ENCODE measurements at regions not wholly inside any gene's neighbourhood (a gene's known extent, or its start where the extent isn't known, plus 50 kb on each side); places are given as distances from the start of the nearest gene placed in this dataset.
A peak's percentile ranks its signal among the peaks of the same experiment; 100 is the strongest.

DNA sequence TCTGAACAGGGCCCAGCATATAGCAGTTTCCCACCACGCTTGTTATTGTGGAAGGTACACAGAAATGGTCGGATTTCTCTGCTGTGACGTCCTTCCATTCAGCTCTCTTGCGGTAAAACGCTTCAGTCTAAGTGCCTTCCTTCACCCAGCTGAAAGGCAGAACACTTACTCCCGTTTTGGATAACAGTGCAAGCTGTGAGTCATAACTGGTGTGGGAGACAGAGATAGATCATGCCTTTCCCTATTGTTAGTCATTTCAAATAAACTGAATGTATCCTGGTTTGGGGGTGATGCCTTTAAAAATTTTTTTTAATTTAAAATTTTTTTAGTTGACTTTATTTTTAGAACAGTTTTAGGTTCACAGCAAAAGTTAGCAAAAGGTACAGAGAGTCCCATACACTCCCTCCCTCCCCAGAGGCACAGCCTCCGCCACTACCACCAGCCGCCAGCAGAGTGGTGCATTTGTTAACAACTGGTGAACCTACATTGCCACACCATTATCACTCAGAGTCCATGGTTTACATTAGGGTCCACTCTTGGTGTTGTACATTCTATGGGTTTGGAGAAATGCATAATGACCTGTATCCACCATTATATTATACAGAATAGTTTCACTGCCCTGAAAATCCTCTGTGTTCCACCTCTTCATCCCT is 94.9 kb upstream of the NSMCE3 start:
- CTCF ChIA-PET = interaction anchor here (0.5 to 0.6 kb wide), 2 partner anchors 208 to 389 kb away, joined by 3 read pairs; no protein-coding TSS in a partner anchor
- no peaks in the 10 kb centered on the region for H3K4me1 ChIP-seq (ENCODE audit: control insufficient read depth, insufficient read depth, low read length)
- POLR2A ChIA-PET = no interaction called here
- TF ChIP-seq ZNF600 (tag by site-specific recombination; IDR thresholded peaks at IDR 0.05) = peak; percentile 94
- peak; percentile 68 for TF ChIP-seq PRDM1 (tag by site-specific recombination; IDR thresholded peaks at IDR 0.05)
- TF ChIP-seq ZNF214 (tag by site-specific recombination; IDR thresholded peaks at IDR 0.05; ENCODE audit: borderline replicate concordance) = no peak
- no peaks in the 10 kb centered on the region for H3K9me3 ChIP-seq (ENCODE audit: control insufficient read depth, insufficient read depth, low read depth, low read length)
- no peaks in the 10 kb centered on the region for H3K36me3 ChIP-seq (ENCODE audit: control insufficient read depth in 2 of 2, insufficient read depth in 1 of 2, low read length in 2 of 2)
- H3K4me3 ChIP-seq (ENCODE audit: low read depth, low read length) = no peak overlapping the region
- no peak overlapping the region for H3K27ac ChIP-seq (ENCODE audit: extremely low read depth, low read depth, low read length)

DNA sequence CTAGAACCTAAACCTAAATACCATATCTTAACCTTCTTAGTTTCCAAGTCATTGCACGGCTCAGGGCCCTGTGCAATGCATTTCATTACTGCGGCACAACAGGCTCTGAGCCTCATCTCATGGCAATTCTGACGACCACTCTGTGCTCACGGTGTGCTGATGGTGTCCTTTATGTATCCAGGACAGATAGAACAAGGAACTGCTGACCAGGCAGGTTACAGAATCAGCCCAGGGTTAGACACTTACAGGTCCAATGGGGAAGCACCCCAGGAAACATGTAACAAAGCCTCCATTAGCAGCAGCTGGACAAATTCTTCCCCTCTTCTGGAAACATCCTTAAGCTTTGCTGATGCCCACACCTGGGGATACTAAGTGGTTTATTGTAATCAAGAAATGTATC is 91.9 kb upstream of the NSMCE3 start:
- no peaks in the 10 kb centered on the region for H3K36me3 ChIP-seq (ENCODE audit: control insufficient read depth in 2 of 2, insufficient read depth in 1 of 2, low read length in 2 of 2)
- no peak overlapping the region for H3K27ac ChIP-seq (ENCODE audit: extremely low read depth, low read depth, low read length)
- H3K4me3 ChIP-seq (ENCODE audit: low read depth, low read length) = no peak overlapping the region
- POLR2A ChIA-PET = no interaction called here
- TF ChIP-seq ZNF23 (tag by site-specific recombination; IDR thresholded peaks at IDR 0.05; ENCODE audit: borderline replicate concordance) (no peak), ZNF138 (tag by site-specific recombination; IDR thresholded peaks at IDR 0.05; ENCODE audit: borderline replicate concordance) (no peak), ZNF677 (tag by site-specific recombination; IDR thresholded peaks at IDR 0.05) (no peak), ZNF624 (tag by site-specific recombination; IDR thresholded peaks at IDR 0.05) (no peak), TCF7L2 (IDR thresholded peaks at IDR 0.05; ENCODE audit: borderline replicate concordance, low read depth, low read length) (no peak), ZNF433 (tag by site-specific recombination; IDR thresholded peaks at IDR 0.05; ENCODE audit: low read depth) (no peak), ZBTB17 (tag by site-specific recombination; IDR thresholded peaks at IDR 0.05) (no peak), ZXDB (tag by site-specific recombination; IDR thresholded peaks at IDR 0.05) (no peak)
- TF ChIP-seq, protein P1, sequence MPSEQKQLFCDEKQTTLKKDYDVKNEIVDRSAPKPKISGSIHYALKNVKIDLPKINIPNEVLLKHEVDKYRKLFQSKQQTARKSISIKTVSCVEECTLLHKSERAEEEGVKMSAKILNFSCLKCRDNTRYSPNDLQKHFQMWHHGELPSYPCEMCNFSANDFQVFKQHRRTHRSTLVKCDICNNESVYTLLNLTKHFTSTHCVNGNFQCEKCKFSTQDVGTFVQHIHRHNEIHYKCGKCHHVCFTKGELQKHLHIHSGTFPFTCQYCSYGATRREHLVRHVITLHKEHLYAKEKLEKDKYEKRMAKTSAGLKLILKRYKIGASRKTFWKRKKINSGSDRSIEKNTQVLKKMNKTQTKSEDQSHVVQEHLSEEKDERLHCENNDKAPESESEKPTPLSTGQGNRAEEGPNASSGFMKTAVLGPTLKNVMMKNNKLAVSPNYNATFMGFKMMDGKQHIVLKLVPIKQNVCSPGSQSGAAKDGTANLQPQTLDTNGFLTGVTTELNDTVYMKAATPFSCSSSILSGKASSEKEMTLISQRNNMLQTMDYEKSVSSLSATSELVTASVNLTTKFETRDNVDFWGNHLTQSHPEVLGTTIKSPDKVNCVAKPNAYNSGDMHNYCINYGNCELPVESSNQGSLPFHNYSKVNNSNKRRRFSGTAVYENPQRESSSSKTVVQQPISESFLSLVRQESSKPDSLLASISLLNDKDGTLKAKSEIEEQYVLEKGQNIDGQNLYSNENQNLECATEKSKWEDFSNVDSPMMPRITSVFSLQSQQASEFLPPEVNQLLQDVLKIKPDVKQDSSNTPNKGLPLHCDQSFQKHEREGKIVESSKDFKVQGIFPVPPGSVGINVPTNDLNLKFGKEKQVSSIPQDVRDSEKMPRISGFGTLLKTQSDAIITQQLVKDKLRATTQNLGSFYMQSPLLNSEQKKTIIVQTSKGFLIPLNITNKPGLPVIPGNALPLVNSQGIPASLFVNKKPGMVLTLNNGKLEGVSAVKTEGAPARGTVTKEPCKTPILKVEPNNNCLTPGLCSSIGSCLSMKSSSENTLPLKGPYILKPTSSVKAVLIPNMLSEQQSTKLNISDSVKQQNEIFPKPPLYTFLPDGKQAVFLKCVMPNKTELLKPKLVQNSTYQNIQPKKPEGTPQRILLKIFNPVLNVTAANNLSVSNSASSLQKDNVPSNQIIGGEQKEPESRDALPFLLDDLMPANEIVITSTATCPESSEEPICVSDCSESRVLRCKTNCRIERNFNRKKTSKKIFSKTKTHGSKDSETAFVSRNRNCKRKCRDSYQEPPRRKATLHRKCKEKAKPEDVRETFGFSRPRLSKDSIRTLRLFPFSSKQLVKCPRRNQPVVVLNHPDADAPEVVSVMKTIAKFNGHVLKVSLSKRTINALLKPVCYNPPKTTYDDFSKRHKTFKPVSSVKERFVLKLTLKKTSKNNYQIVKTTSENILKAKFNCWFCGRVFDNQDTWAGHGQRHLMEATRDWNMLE (tag by site-specific recombination; conservative IDR thresholded peaks at IDR 0.05; ENCODE audit: low read depth) = no peak
- TF ChIP-seq, protein P2, sequence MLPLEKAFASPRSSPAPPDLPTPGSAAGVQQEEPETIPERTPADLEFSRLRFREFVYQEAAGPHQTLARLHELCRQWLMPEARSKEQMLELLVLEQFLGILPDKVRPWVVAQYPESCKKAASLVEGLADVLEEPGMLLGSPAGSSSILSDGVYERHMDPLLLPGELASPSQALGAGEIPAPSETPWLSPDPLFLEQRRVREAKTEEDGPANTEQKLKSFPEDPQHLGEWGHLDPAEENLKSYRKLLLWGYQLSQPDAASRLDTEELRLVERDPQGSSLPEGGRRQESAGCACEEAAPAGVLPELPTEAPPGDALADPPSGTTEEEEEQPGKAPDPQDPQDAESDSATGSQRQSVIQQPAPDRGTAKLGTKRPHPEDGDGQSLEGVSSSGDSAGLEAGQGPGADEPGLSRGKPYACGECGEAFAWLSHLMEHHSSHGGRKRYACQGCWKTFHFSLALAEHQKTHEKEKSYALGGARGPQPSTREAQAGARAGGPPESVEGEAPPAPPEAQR (tag by site-specific recombination; IDR thresholded peaks at IDR 0.05) = no peak
- CTCF ChIA-PET = no interaction called here
- no peaks in the 10 kb centered on the region for H3K9me3 ChIP-seq (ENCODE audit: control insufficient read depth, insufficient read depth, low read depth, low read length)
- H3K4me1 ChIP-seq (ENCODE audit: control insufficient read depth, insufficient read depth, low read length) = no peaks in the 10 kb centered on the region

DNA sequence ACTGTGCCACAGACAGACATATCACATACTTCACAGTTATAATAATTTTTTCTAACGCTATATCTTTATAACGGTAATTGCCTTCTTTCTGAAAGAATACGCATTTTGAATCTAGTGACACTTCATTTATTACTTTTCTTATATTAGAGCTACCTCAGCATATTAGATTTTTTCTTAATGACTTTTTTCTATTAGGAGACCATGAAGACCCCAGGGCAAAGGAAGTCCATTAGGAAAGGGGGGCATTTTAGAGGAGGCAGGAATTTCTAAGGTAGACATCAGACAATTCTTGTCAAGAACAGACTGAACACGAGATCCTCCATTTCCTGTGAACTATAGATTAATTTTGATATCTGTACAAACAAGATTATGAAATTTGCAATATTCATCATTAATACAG is 90.5 kb upstream of the NSMCE3 start:
- ChIA-PET CTCF (no interaction called here), POLR2A (no interaction called here)
- TF ChIP-seq ZBTB48 (tag by site-specific recombination; IDR thresholded peaks at IDR 0.05) = no peak
- TF ChIP-seq, protein P3, sequence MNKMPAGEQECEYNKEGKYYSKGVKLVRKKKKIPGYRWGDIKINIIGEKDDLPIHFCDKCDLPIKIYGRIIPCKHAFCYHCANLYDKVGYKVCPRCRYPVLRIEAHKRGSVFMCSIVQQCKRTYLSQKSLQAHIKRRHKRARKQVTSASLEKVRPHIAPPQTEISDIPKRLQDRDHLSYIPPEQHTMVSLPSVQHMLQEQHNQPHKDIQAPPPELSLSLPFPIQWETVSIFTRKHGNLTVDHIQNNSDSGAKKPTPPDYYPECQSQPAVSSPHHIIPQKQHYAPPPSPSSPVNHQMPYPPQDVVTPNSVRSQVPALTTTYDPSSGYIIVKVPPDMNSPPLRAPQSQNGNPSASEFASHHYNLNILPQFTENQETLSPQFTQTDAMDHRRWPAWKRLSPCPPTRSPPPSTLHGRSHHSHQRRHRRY (tag by site-specific recombination; IDR thresholded peaks at IDR 0.05) = no peak
- TF ChIP-seq KLF1 (tag by site-specific recombination; IDR thresholded peaks at IDR 0.05) = no peak
- no peak for TF ChIP-seq ZNF624 (tag by site-specific recombination; IDR thresholded peaks at IDR 0.05)
- TF ChIP-seq SCRT2 (tag by site-specific recombination; IDR thresholded peaks at IDR 0.05) = no peak
- TF ChIP-seq ZNF658 (tag by site-specific recombination; IDR thresholded peaks at IDR 0.05) = no peak
- no peak for TF ChIP-seq ZNF670 (tag by site-specific recombination; IDR thresholded peaks at IDR 0.05; ENCODE audit: low read depth)
- no peak for TF ChIP-seq OVOL3 (tag by site-specific recombination; IDR thresholded peaks at IDR 0.05)
- no peak for TF ChIP-seq ZFP37 (tag by site-specific recombination; IDR thresholded peaks at IDR 0.05)
- Histone ChIP-seq H3K9me3 (ENCODE audit: control insufficient read depth, insufficient read depth, low read depth, low read length) (no peaks in the 10 kb centered on the region), H3K4me1 (ENCODE audit: control insufficient read depth, insufficient read depth, low read length) (no peaks in the 10 kb centered on the region), H3K36me3 (ENCODE audit: control insufficient read depth in 2 of 2, insufficient read depth in 1 of 2, low read length in 2 of 2) (no peaks in the 10 kb centered on the region), H3K27ac (ENCODE audit: extremely low read depth, low read depth, low read length) (no peak overlapping the region), H3K4me3 (ENCODE audit: low read depth, low read length) (no peak overlapping the region)
